ENCODE measurements at regions not wholly inside any gene's neighbourhood (a gene's known extent, or its start where the extent isn't known, plus 50 kb on each side); places are given as distances from the start of the nearest gene placed in this dataset.

DNA sequence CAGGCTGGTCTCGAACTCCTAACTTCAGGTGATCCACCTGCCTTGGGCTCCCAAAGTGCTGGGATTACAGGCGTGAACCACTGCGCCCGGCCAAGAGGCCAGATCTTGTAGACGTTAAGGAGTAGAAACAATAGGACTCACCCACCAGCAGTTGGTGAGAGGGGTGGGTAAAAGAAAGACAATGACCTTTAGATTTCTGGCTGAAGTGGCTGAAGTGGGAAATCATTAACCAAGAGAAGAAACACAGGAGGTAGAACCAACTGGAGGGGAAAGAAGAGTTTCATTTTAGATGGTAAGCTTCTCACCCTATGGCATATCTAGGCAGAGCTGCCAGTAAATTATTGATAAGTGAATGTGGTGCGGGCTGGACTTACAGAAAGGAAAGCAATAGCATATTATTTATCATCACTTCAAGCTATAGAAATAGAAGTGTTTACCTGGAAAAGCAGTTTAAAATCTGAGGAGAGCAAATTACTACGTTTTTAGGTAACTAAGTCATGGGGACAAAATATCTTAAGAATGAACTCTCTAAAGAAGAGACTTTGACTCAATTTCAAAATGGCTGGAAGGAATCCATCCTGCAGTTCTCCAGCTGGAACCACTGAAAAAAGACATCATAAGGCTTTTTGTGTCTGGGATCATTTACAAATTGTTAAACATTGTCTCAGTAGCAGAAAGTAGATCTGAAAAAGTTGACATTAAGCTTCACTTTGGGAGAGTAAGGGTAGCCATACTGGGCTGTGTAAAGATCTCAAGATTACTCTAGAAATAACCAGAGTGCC, 109.6 kb downstream of the ALDH8A1 start:
- in situ Hi-C loops (cut with HindIII; ENCODE audit: low sequenced_read_pairs), result loop anchor here (5.0 kb wide), 1 partner anchor 77 kb away; no protein-coding TSS in a partner anchor
- no peak overlapping the region for H3K4me3 ChIP-seq (ENCODE audit: low read depth, low read length)
- TF ChIP-seq, protein P1, sequence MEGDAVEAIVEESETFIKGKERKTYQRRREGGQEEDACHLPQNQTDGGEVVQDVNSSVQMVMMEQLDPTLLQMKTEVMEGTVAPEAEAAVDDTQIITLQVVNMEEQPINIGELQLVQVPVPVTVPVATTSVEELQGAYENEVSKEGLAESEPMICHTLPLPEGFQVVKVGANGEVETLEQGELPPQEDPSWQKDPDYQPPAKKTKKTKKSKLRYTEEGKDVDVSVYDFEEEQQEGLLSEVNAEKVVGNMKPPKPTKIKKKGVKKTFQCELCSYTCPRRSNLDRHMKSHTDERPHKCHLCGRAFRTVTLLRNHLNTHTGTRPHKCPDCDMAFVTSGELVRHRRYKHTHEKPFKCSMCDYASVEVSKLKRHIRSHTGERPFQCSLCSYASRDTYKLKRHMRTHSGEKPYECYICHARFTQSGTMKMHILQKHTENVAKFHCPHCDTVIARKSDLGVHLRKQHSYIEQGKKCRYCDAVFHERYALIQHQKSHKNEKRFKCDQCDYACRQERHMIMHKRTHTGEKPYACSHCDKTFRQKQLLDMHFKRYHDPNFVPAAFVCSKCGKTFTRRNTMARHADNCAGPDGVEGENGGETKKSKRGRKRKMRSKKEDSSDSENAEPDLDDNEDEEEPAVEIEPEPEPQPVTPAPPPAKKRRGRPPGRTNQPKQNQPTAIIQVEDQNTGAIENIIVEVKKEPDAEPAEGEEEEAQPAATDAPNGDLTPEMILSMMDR (IDR thresholded peaks at IDR 0.05; ENCODE audit: low read depth, low read length, missing control alignments), result no peak
- DNase-seq (ENCODE audit: low read depth), result no peak

DNA sequence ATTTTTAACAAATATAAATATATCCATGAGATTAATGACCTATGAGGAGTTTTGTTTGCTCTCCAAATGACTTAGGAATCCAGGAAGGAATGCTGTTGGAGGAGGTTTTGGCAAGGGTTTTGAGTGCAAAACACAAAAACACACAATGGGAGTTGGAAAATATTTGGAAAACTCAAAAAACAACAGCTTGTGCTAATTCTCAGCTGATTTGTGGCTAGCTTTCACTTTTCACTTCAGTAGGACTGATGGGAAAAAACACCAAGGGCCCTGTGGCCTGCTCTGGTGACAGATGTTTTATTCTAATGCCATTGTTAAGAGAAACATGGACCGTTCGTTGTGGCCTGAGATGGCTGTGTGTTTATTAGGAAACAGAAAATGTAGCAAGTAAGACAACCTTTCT, 113.9 kb downstream of the ALDH8A1 start:
- in situ Hi-C loops (cut with HindIII; ENCODE audit: low sequenced_read_pairs), result no loop called here
- TF ChIP-seq, protein P1 (IDR thresholded peaks at IDR 0.05; ENCODE audit: low read depth, low read length, missing control alignments), result no peak
- H3K4me3 ChIP-seq (ENCODE audit: low read depth, low read length), result no peak overlapping the region
- no peak for DNase-seq (ENCODE audit: low read depth)

DNA sequence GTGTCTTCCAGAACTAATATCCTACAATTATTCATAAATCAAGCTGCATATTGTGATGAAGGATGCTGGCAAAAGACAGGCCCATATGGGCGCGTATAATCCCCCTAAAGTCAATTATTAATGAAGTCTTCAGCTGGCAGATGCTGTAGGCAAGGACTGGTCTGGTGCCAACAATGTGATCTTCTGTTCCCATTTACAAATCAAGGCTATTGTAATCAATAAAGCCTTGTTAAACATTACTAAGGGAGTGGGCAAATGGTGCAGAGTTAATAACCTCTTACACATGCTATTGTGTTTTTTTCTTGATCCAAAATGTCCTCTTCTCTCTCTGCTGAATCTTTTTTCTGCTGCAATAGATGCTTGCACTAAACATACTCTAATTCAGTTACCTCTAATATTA, 119.0 kb downstream of the ALDH8A1 start:
- TF ChIP-seq, protein P1 (IDR thresholded peaks at IDR 0.05; ENCODE audit: low read depth, low read length, missing control alignments), result no peak
- DNase-seq (ENCODE audit: low read depth), result no peak
- no peak overlapping the region for H3K4me3 ChIP-seq (ENCODE audit: low read depth, low read length)
- in situ Hi-C loops (cut with HindIII; ENCODE audit: low sequenced_read_pairs), result no loop called here

DNA sequence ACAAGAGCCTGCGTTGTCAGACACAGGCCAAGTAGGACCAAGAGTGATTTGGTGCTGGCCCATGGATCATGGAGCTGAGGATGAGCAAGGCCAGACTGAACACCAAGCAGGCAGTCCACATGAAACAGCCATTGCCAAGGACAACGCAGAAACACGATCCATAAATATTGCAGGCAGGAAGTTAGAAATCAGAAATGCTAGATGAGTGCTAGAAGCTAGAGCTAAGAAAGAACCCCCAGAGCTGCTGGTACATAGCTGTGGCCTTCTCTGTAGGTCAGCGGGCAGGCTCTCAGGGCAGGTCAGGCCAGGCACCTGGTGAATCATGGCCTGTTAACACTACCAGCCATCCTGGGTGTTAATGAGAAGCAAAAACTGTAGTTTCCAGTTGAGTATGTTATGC, 119.7 kb downstream of the ALDH8A1 start:
- DNase-seq (ENCODE audit: low read depth), result no peak
- TF ChIP-seq, protein P1 (IDR thresholded peaks at IDR 0.05; ENCODE audit: low read depth, low read length, missing control alignments), result no peak
- H3K4me3 ChIP-seq (ENCODE audit: low read depth, low read length), result no peak overlapping the region
- in situ Hi-C loops (cut with HindIII; ENCODE audit: low sequenced_read_pairs), result no loop called here

DNA sequence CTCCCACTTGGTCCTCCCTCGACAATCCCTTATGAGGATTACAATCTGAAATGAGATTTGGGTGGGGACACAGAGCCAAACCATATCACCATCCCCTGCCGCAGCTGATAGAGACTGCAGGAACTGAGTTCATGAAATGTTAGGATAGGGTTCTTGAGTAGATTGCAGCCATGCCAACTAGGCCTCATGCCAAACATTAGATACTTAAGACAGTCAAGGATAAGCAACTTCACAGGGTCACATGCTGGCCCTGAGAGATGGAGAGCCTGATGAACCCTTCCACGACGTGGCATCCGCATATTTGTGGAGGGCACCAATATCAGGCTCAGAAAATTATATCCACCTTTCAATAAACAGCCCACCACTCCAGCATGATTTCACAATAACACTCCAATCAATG, 121.3 kb downstream of the ALDH8A1 start:
- in situ Hi-C loops (cut with HindIII; ENCODE audit: low sequenced_read_pairs), result loop anchor here (10.0 kb wide), 1 partner anchor 304 kb away; no protein-coding TSS in a partner anchor
- DNase-seq (ENCODE audit: low read depth), result no peak
- H3K4me3 ChIP-seq (ENCODE audit: low read depth, low read length), result no peak overlapping the region
- TF ChIP-seq, protein P1 (IDR thresholded peaks at IDR 0.05; ENCODE audit: low read depth, low read length, missing control alignments), result no peak

DNA sequence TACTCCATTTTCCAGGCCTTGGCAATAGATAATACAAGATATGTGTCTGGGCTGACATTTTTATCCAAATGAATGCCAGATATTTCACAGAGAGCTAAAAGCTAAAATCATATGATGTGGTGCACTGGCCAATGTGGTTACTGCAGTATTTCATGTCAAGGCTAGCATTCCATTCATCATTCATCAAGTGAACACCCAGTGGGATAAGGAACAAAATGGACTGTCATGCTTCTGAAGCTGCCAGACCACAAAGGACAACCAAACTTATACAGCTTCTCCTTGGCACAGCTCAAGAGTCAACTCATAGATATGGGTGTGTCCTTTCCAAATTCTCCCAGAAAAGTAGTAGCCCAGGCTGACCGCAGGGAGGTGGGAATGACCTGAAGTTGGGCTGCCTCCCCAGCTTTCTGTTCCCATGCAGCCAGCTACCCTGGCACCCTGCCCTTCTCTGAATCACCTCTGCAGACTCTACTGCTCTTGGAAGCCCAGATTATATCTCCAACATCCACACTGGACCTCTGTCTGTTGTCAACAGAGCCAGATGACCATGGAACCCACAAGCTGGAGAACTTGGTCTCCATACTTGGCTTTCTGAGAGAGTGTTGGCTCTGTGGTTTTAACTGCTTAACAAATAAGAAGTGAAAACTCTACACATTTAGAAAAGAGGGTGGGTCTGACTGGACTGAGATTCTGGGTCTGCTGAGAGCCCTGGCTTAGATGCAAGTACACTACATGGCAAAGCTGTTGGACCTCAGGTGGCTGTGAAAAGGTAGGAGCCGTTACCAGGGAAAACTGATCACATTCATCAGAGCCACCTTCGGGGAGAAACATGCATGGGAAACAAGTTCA, 122.8 kb downstream of the ALDH8A1 start:
- in situ Hi-C loops (cut with HindIII; ENCODE audit: low sequenced_read_pairs), result loop anchor here (10.0 kb wide), 1 partner anchor 302 kb away; no protein-coding TSS in a partner anchor
- H3K4me3 ChIP-seq (ENCODE audit: low read depth, low read length), result no peak overlapping the region
- TF ChIP-seq, protein P1 (IDR thresholded peaks at IDR 0.05; ENCODE audit: low read depth, low read length, missing control alignments), result peak; percentile 22
- peak; percentile 99 for DNase-seq (ENCODE audit: low read depth)
